Body of pancreas (tissue), 4 donors: ENCODE measurements at regions not wholly inside any gene's neighbourhood (a gene's known extent, or its start where the extent isn't known, plus 50 kb on each side); places are given as distances from the start of the nearest gene placed in this dataset.

Experiments
- ATAC-seq: fragments of 150-250 bp; one replicate; pipeline ENCODE4 v1.9.1; 2016
- DNase-seq, 4 donors: peaks; one replicate each; pipeline ENCODE4 v3.0.0-alpha.2; 2019
- H3K27ac ChIP-seq, 4 donors: fragments of 200-600 bp; sonication (generic); 1 replicate in 3 of 4; 2 replicates in 1 of 4; pipeline versions ENCODE4 v1.5.1 to v1.6.1; 2016 to 2019; ENCODE audit warnings: mild to moderate bottlenecking in 1 of 4, mixed read lengths in 1 of 4, moderate library complexity in 1 of 4
- H3K27me3 ChIP-seq, 2 donors: fragments of 200-600 bp; sonication (generic); one replicate each; pipeline ENCODE4 v1.6.0; 2016; ENCODE audit warnings: mild to moderate bottlenecking in 1 of 2
- H3K36me3 ChIP-seq, 2 donors: fragments of 200-600 bp; sonication (generic); replicated peaks in 1 of 2; 2 replicates each; pipeline ENCODE4 v1.5.1; 2016; ENCODE audit warnings: low read depth in 2 of 2; ENCODE audit not compliant: insufficient read depth in 1 of 2
- H3K4me1 ChIP-seq: fragments of 200-600 bp; sonication (generic); one replicate; pipeline ENCODE4 v1.6.0; 2016
- H3K4me3 ChIP-seq, 2 donors: fragments of 200-600 bp; sonication (generic); 1 replicate in 1 of 2; 2 replicates in 1 of 2; pipeline ENCODE4 v1.5.1; 2016 to 2019
- H3K9me3 ChIP-seq, 3 donors: fragments of 200-600 bp; sonication (generic); 1 replicate in 2 of 3; 2 replicates in 1 of 3; pipeline ENCODE4 v1.5.1; 2016
- POLR2A ChIP-seq, 3 donors: fragments of 450-650 bp; IDR thresholded peaks; one replicate each; pipeline ENCODE4 v1.6.1; 2016; ENCODE audit warnings: antibody characterized with exemption in 3 of 3, mild to moderate bottlenecking in 2 of 3
- WGBS, 2 donors: methylation state at CpG; one replicate each; pipeline ENCODE4 v1.1.5; 2017; 5-methylcytosine and 5-hydroxymethylcytosine counted together
- intact Hi-C: fragments of 100-400 bp; cut with DNase I; formaldehyde crosslinking; loops from one replicate; pipeline ENCODE4 v1.15.1; 2023
- TF ChIP-seq, protein P1 (sequence below), 7 experiments: fragments of 450-650 bp in 4 of 7; fragments of 200-600 bp in 3 of 7; sonication (generic) in 3 of 7; IDR thresholded peaks; one replicate each; pipeline ENCODE4 v1.5.1; 2016 to 2019; ENCODE audit warnings: antibody characterized with exemption in 7 of 7

DNA sequence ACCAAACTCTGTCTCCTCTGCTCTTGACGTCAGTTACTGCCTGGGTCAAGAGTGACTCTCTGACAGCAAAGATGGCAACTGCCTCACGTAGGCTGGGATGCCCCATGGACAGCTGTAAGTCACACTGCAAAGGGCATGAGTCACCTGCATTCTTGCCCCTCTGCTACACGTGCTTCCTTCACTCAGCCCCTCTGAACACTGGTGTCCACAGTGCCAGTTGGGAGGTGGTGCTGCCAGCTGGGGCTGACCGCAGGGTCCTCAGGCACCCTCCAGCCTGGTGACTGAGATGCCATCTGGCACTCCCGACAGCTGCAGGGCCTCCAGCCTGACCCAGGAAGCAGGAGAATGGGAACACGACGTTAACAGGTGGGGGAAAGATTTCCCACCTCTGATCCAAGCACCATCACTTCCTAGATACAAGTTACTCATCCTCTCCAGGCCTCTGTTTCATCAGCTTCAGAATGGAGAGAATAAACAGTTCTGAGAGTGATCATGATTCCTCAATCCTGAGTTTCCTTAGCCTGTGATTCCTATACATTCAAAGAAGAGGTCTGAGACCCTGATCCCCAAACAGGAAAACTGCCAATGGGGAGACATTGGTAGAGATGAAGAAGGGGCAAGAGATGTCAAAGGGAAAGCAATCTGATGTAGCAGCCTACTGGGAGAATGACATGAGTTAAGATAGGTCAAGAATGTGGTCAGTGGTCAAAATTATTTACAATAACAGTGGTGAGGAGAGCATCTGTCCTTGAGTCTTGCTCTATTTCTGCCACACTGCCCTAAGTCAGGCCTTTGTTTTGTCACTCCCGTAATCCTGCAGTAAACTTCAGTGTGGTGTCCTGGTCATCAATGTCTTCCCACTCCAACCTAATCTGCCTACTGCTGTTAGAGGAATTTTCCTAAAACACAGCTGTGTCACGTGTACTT lies 86.1 kb upstream of the BCL6 start:
- 83 to 86% methylated on average over 6 to 9 of the region's 9 CpGs for WGBS, 2 donors
- no peaks in the 10 kb centered on the region for H3K36me3 ChIP-seq
- ATAC-seq (no peak), DNase-seq (no peak)
- H3K4me1 ChIP-seq, result no peaks in the 10 kb centered on the region
- no peaks in the 10 kb centered on the region for H3K27me3 ChIP-seq
- intact Hi-C loops, result no loop called here
- no peak overlapping the region for H3K27ac ChIP-seq
- no peaks in the 10 kb centered on the region for H3K9me3 ChIP-seq
- TF ChIP-seq, protein P1, sequence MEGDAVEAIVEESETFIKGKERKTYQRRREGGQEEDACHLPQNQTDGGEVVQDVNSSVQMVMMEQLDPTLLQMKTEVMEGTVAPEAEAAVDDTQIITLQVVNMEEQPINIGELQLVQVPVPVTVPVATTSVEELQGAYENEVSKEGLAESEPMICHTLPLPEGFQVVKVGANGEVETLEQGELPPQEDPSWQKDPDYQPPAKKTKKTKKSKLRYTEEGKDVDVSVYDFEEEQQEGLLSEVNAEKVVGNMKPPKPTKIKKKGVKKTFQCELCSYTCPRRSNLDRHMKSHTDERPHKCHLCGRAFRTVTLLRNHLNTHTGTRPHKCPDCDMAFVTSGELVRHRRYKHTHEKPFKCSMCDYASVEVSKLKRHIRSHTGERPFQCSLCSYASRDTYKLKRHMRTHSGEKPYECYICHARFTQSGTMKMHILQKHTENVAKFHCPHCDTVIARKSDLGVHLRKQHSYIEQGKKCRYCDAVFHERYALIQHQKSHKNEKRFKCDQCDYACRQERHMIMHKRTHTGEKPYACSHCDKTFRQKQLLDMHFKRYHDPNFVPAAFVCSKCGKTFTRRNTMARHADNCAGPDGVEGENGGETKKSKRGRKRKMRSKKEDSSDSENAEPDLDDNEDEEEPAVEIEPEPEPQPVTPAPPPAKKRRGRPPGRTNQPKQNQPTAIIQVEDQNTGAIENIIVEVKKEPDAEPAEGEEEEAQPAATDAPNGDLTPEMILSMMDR (IDR thresholded peaks at IDR 0.05), result no peak
- TF ChIP-seq POLR2A (IDR thresholded peaks at IDR 0.05), result no peak
- H3K4me3 ChIP-seq, result no peak overlapping the region

DNA sequence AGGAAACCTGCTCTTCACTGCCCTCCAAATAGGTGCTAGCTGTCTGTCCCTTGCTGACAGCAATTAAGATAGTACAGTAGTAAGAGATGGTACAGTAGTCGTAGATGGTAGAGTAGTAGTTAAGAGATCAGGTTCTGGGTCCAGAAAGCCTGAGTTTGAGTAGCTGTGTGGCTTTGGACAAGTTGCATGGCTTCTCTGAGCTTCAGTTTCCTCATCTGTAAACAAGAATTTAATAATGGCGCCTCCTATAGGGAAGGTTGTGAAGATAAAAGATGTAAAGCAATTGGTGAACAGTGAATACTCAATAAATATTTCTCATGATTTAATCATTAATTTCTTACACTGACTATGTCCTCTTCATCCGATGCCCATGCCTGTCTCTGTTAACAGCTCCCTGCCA lies 86.9 kb upstream of the BCL6 start:
- ATAC-seq, result no peak
- Histone ChIP-seq H3K9me3 (no peaks in the 10 kb centered on the region), H3K27ac (no peak overlapping the region), H3K36me3 (no peaks in the 10 kb centered on the region), H3K4me1 (no peaks in the 10 kb centered on the region), H3K4me3 (no peak overlapping the region), H3K27me3 (no peaks in the 10 kb centered on the region)
- TF ChIP-seq, protein P1 (IDR thresholded peaks at IDR 0.05), result no peak
- TF ChIP-seq POLR2A (IDR thresholded peaks at IDR 0.05), result no peak
- intact Hi-C loops, result no loop called here
- no peak for DNase-seq
- 81 to 84% methylated on average over 3 of the region's 3 CpGs for WGBS, 2 donors

GRCh38 chr3:187833375-187833774 lies 88.1 kb upstream of the BCL6 start:
- H3K27ac ChIP-seq, result no peak overlapping the region
- H3K4me3 ChIP-seq, result no peak overlapping the region
- no peak for TF ChIP-seq POLR2A (IDR thresholded peaks at IDR 0.05)
- TF ChIP-seq, protein P1 (IDR thresholded peaks at IDR 0.05), result no peak
- H3K27me3 ChIP-seq, result no peaks in the 10 kb centered on the region
- no peaks in the 10 kb centered on the region for H3K9me3 ChIP-seq
- intact Hi-C loops, result no loop called here
- H3K36me3 ChIP-seq, result no peaks in the 10 kb centered on the region
- ATAC-seq (no peak), DNase-seq (no peak)
- no peaks in the 10 kb centered on the region for H3K4me1 ChIP-seq
- WGBS, 2 donors, result 74 to 76% methylated on average over 3 of the region's 3 CpGs

DNA sequence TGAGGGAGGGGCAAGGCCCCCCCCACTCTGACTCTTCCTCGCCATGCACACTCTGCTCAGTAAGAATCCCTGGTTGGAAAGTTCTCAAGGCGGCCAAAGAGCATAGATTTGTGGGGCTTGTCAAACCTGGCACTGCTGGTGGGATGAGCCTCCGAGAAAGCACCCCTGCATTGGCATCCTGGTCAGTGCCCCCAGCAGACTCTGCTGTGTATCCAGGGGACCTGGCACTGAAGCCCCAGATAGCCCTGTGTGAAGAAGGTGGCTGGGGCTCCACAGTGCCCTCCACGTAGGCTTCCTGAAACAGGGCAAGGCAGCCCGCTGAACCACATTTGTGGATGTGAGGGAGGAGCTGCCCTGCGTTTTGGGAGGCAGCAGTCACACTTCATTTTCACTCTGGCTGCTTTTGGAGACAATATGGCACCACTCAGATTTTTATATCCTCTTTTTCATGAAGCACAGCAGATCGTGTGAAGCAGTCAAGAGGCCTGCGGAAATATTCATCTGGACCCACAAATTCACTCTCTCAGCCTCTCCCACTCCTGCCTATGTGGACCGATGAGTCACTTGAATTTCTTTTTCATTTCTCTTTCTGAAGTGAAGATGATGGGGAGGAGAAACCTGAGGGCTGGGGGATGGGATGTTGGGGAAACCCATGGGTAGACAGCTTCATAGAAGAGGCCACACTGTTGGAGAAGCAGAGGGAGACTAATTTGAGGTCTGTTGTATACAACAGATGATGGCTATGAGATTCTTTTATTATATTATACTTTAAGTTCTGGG lies 88.7 kb upstream of the BCL6 start:
- Histone ChIP-seq H3K36me3 (no peaks in the 10 kb centered on the region), H3K27me3 (no peaks in the 10 kb centered on the region), H3K4me1 (no peaks in the 10 kb centered on the region), H3K27ac (no peak overlapping the region), H3K9me3 (no peaks in the 10 kb centered on the region), H3K4me3 (no peak overlapping the region)
- intact Hi-C loops, result no loop called here
- TF ChIP-seq, protein P1 (IDR thresholded peaks at IDR 0.05), result no peak
- no peak for TF ChIP-seq POLR2A (IDR thresholded peaks at IDR 0.05)
- WGBS, 2 donors, result 81 to 93% methylated on average over 9 of the region's 9 CpGs
- ATAC-seq, result no peak
- no peak for DNase-seq
